ENCODE measurements at regions not wholly inside any gene's neighbourhood (a gene's known extent, or its start where the extent isn't known, plus 50 kb on each side); places are given as distances from the start of the nearest gene placed in this dataset.
"Not testable (repeated sequence)": the region's sequence is repeated elsewhere in the genome, so short reads cannot be mapped to it uniquely, and the experiment has no call there.

GRCh38 chrX:150238632-150239382, 124.3 kb upstream of the MAMLD1 start:
- no peak for DNase-seq (ENCODE audit: low spot score)

- no peak for DNase-seq (ENCODE audit: low spot score)
These were observed 123.0 kb upstream of the MAMLD1 start for GRCh38 chrX:150239946-150240642.

- DNase-seq (ENCODE audit: low spot score): no peak
These were observed 122.5 kb upstream of the MAMLD1 start for GRCh38 chrX:150240643-150240970.

GRCh38 chrX:150253959-150254620, 109.0 kb upstream of the MAMLD1 start:
- no peak for DNase-seq (ENCODE audit: low spot score)

GRCh38 chrX:150254909-150255308, 108.2 kb upstream of the MAMLD1 start:
- DNase-seq (ENCODE audit: low spot score): no peak

GRCh38 chrX:150255441-150256296, 107.4 kb upstream of the MAMLD1 start:
- no peak for DNase-seq (ENCODE audit: low spot score)

GRCh38 chrX:150256297-150256650, 106.8 kb upstream of the MAMLD1 start:
- no peak for DNase-seq (ENCODE audit: low spot score)

- DNase-seq (ENCODE audit: low spot score): no peak
These were observed 105.6 kb upstream of the MAMLD1 start for GRCh38 chrX:150257353-150258175.

- no peak for DNase-seq (ENCODE audit: low spot score)
These were observed 105.0 kb upstream of the MAMLD1 start for GRCh38 chrX:150258176-150258425.

- DNase-seq (ENCODE audit: low spot score): peak; percentile 21
These were observed 104.4 kb upstream of the MAMLD1 start for GRCh38 chrX:150258463-150259430.

GRCh38 chrX:150262456-150262855, 100.7 kb upstream of the MAMLD1 start:
- no peak for DNase-seq (ENCODE audit: low spot score)

GRCh38 chrX:150268839-150269355, 94.2 kb upstream of the MAMLD1 start:
- DNase-seq (ENCODE audit: low spot score): no peak

GRCh38 chrX:150269605-150270254, 93.4 kb upstream of the MAMLD1 start:
- DNase-seq (ENCODE audit: low spot score): no peak

- no peak for DNase-seq (ENCODE audit: low spot score)
These were observed 92.5 kb upstream of the MAMLD1 start for GRCh38 chrX:150270622-150271021.

- DNase-seq (ENCODE audit: low spot score): not testable (repeated sequence)
These were observed 89.4 kb upstream of the MAMLD1 start for GRCh38 chrX:150273575-150274294.

GRCh38 chrX:150282953-150283352, 80.2 kb upstream of the MAMLD1 start:
- DNase-seq (ENCODE audit: low spot score): no peak

GRCh38 chrX:150291014-150291413, 72.1 kb upstream of the MAMLD1 start:
- no peak for DNase-seq (ENCODE audit: low spot score)

GRCh38 chrX:150293311-150294013, 69.7 kb upstream of the MAMLD1 start:
- no peak for DNase-seq (ENCODE audit: low spot score)
